Gastrocnemius medialis (tissue), 4 donors: ENCODE measurements at regions not wholly inside any gene's neighbourhood (a gene's known extent, or its start where the extent isn't known, plus 50 kb on each side); places are given as distances from the start of the nearest gene placed in this dataset.

Experiments used
- POLR2A ChIP-seq, 2 donors: fragments of 450-650 bp; IDR thresholded peaks; one replicate each; pipeline ENCODE4 v1.6.1; 2017; ENCODE audit warnings: antibody characterized with exemption in 2 of 2, mild to moderate bottlenecking in 2 of 2, moderate library complexity in 2 of 2
- TF ChIP-seq, protein P1 (sequence below), 5 experiments: fragments of 450-650 bp in 3 of 5; fragments of 200-600 bp in 2 of 5; sonication (generic) in 2 of 5; IDR thresholded peaks in 4 of 5; conservative IDR thresholded peaks in 1 of 5; 1 replicate in 4 of 5; 2 replicates in 1 of 5; pipeline ENCODE4 v1.5.1; 2016 to 2019; ENCODE audit warnings: antibody characterized with exemption in 5 of 5, mild to moderate bottlenecking in 3 of 5, moderate library complexity in 3 of 5

DNA sequence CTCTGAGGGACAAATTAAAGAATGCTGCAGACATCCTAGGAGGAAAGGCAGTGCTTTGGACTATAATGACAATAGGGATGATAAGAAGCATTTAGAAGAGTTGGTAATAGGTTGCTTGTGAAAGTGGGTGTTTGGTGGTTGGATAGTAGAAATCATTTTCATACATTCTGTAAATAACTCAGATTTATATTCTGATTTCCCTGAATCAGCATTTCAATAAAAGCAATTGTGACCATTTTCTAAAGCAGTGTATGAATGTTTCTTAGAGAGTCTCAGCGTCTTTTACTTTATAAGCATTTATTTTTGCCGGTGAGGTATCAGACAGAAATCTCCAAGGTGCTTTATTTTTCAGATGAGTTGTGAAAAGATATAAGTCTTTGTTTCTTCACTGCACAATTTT lies 1099.0 kb upstream of the LRRTM1 start:
- TF ChIP-seq, protein P1, sequence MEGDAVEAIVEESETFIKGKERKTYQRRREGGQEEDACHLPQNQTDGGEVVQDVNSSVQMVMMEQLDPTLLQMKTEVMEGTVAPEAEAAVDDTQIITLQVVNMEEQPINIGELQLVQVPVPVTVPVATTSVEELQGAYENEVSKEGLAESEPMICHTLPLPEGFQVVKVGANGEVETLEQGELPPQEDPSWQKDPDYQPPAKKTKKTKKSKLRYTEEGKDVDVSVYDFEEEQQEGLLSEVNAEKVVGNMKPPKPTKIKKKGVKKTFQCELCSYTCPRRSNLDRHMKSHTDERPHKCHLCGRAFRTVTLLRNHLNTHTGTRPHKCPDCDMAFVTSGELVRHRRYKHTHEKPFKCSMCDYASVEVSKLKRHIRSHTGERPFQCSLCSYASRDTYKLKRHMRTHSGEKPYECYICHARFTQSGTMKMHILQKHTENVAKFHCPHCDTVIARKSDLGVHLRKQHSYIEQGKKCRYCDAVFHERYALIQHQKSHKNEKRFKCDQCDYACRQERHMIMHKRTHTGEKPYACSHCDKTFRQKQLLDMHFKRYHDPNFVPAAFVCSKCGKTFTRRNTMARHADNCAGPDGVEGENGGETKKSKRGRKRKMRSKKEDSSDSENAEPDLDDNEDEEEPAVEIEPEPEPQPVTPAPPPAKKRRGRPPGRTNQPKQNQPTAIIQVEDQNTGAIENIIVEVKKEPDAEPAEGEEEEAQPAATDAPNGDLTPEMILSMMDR (IDR thresholded peaks at IDR 0.05 in 4 of 5, conservative IDR thresholded peaks at IDR 0.05 in 1 of 5) = no peak
- TF ChIP-seq POLR2A (IDR thresholded peaks at IDR 0.05) = no peak
